ENCODE measurements at regions not wholly inside any gene's neighbourhood (a gene's known extent, or its start where the extent isn't known, plus 50 kb on each side); places are given as distances from the start of the nearest gene placed in this dataset.
A peak's percentile ranks its signal among the peaks of the same experiment; 100 is the strongest.
"Not testable (repeated sequence)": the region's sequence is repeated elsewhere in the genome, so short reads cannot be mapped to it uniquely, and the experiment has no call there.

- TF ChIP-seq CTCF (IDR thresholded peaks at IDR 0.05; ENCODE audit: insufficient read depth, missing control alignments) = no peak
- FAIRE-seq (no peak), DNase-seq (ENCODE audit: insufficient read length, low spot score) (no peak)
These were observed 262.5 kb downstream of the KCNJ3 start for GRCh38 chr2:154960802-154961583.

- DNase-seq (ENCODE audit: insufficient read length, low spot score) (no peak), FAIRE-seq (peak; percentile 81)
- no peak for TF ChIP-seq CTCF (IDR thresholded peaks at IDR 0.05; ENCODE audit: insufficient read depth, missing control alignments)
These were observed 254.0 kb downstream of the KCNJ3 start for GRCh38 chr2:154952346-154952980.

- not testable (repeated sequence) for FAIRE-seq; DNase-seq (ENCODE audit: insufficient read length, low spot score)
These were observed 248.9 kb downstream of the KCNJ3 start for GRCh38 chr2:154947416-154947815.

GRCh38 chr2:154945984-154946383 is 247.5 kb downstream of the KCNJ3 start:
- peak; percentile 11 for FAIRE-seq

GRCh38 chr2:154941379-154941778 is 242.9 kb downstream of the KCNJ3 start:
- no peak for DNase-seq (ENCODE audit: insufficient read length, low spot score)
- FAIRE-seq = no peak
- TF ChIP-seq CTCF (IDR thresholded peaks at IDR 0.05; ENCODE audit: insufficient read depth, missing control alignments) = no peak

More at GRCh38 chr2:154945984-154946383, 247.5 kb downstream of the KCNJ3 start:
- no peak for TF ChIP-seq CTCF (IDR thresholded peaks at IDR 0.05; ENCODE audit: insufficient read depth, missing control alignments)
- DNase-seq (ENCODE audit: insufficient read length, low spot score) = no peak

GRCh38 chr2:154934213-154934612 is 235.7 kb downstream of the KCNJ3 start:
- TF ChIP-seq CTCF (IDR thresholded peaks at IDR 0.05; ENCODE audit: insufficient read depth, missing control alignments) = no peak
- DNase-seq (ENCODE audit: insufficient read length, low spot score) = no peak
- no peak for FAIRE-seq

GRCh38 chr2:154924531-154924930 is 226.0 kb downstream of the KCNJ3 start:
- FAIRE-seq (no peak), DNase-seq (ENCODE audit: insufficient read length, low spot score) (no peak)
- TF ChIP-seq CTCF (IDR thresholded peaks at IDR 0.05; ENCODE audit: insufficient read depth, missing control alignments) = no peak

Measured in D721Med (cell line).